SK-N-SH (cell line): ENCODE measurements at regions not wholly inside any gene's neighbourhood (a gene's known extent, or its start where the extent isn't known, plus 50 kb on each side); places are given as distances from the start of the nearest gene placed in this dataset.

Experiments used
- CHD2 ChIP-seq: fragments of 150-350 bp; IDR thresholded peaks from 2 replicates; pipeline ENCODE4 v1.6.1; 2018; ENCODE audit warnings: low read length; ENCODE audit not compliant: partially characterized antibody
- CTCF ChIP-seq: fragments of 200-600 bp; sonication (generic); IDR thresholded peaks from 2 replicates; pipeline ENCODE4 v1.6.1; 2017; ENCODE audit warnings: antibody characterized with exemption, mild to moderate bottlenecking, moderate library complexity
- JUND ChIP-seq: IDR thresholded peaks from 2 replicates; pipeline ENCODE4 v1.4.0; 2012
- MEF2A ChIP-seq: IDR thresholded peaks from 2 replicates; pipeline ENCODE4 v1.4.0; 2012; ENCODE audit warnings: low read depth, borderline replicate concordance
- RXRA ChIP-seq: IDR thresholded peaks from 2 replicates; pipeline ENCODE4 v1.4.0; 2012; ENCODE audit warnings: low read depth, mild to moderate bottlenecking, borderline replicate concordance
- SMC3 ChIP-seq: IDR thresholded peaks from 2 replicates; pipeline ENCODE4 v1.6.1; 2012; ENCODE audit warnings: low read depth, low read length, improper control_type of control experiment
- TCF12 ChIP-seq: IDR thresholded peaks from 2 replicates; pipeline ENCODE4 v1.4.0; 2012
- TEAD4 ChIP-seq: IDR thresholded peaks from 2 replicates; pipeline ENCODE4 v1.4.0; 2012; ENCODE audit warnings: mild to moderate bottlenecking, borderline replicate concordance; ENCODE audit not compliant: insufficient read depth

GRCh38 chr13:33403807-33404362, 118.3 kb upstream of the STARD13 start:
- no peak for TF ChIP-seq CHD2
- TF ChIP-seq SMC3, result no peak
- no peak for TF ChIP-seq CTCF
- no peak for TF ChIP-seq TCF12
- no peak for TF ChIP-seq TEAD4
- TF ChIP-seq RXRA, result no peak
- TF ChIP-seq JUND, result no peak
- no peak for TF ChIP-seq MEF2A
